ENCODE measurements at regions not wholly inside any gene's neighbourhood (a gene's known extent, or its start where the extent isn't known, plus 50 kb on each side); places are given as distances from the start of the nearest gene placed in this dataset.

DNA sequence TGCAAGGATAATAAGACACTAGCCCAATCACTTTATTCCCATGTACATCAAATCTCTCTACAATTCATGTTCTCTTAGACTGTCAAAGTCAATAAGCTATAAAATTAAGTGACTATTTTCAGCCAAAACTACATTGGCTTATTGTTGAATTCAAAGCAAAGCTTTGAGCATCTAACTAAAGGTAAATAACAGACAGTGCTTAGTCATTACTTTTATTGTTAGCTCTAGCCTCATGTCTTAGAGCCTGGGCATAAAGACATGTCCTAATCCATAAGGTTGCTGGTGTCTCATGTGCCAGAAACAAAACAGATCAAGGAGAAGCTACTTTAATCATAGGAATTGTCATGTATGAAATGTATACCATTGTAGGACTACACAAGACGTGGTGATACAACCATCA lies 103.1 kb upstream of the UNC5C start:
- Histone ChIP-seq H2AFZ (no peak overlapping the region), H3K4me2 (no peak overlapping the region), H3K9me2 (ENCODE audit: insufficient read depth) (no peaks in the 10 kb centered on the region), H3K27ac (ENCODE audit: low read depth) (no peak overlapping the region), H3K27me3 (ENCODE audit: insufficient read depth) (no peaks in the 10 kb centered on the region), H3K4me3 (no peak overlapping the region), H4K20me1 (replicated peaks; ENCODE audit: insufficient read depth) (no peaks in the 10 kb centered on the region), H3K79me2 (replicated peaks; ENCODE audit: insufficient read depth) (no peaks in the 10 kb centered on the region), H3K36me3 (ENCODE audit: insufficient read depth) (no peaks in the 10 kb centered on the region; the same call in 1 of the 2 replicates), H3F3A (replicated peaks; ENCODE audit: low read depth) (no peaks in the 10 kb centered on the region), H3K4me1 (ENCODE audit: insufficient read depth) (no peaks in the 10 kb centered on the region)
- Mint-ChIP-seq H3K36me3 (ENCODE audit: low read depth) (peaks cover 14% of the 10 kb centered on the region; the same call in 2 of the 3 replicates), H3K27me3 (ENCODE audit: insufficient read depth, low read depth, poor library complexity) (peaks cover 1% of the 10 kb centered on the region), H3K9me3 (peaks cover 12% of the 10 kb centered on the region), H3K27ac (no peak overlapping the region), H3K4me1 (no peaks in the 10 kb centered on the region), H3K4me3 (no peak overlapping the region)
- DNase-seq (ENCODE audit: low spot score) (no peak), ATAC-seq (no peak)
- TF ChIP-seq, protein P1, sequence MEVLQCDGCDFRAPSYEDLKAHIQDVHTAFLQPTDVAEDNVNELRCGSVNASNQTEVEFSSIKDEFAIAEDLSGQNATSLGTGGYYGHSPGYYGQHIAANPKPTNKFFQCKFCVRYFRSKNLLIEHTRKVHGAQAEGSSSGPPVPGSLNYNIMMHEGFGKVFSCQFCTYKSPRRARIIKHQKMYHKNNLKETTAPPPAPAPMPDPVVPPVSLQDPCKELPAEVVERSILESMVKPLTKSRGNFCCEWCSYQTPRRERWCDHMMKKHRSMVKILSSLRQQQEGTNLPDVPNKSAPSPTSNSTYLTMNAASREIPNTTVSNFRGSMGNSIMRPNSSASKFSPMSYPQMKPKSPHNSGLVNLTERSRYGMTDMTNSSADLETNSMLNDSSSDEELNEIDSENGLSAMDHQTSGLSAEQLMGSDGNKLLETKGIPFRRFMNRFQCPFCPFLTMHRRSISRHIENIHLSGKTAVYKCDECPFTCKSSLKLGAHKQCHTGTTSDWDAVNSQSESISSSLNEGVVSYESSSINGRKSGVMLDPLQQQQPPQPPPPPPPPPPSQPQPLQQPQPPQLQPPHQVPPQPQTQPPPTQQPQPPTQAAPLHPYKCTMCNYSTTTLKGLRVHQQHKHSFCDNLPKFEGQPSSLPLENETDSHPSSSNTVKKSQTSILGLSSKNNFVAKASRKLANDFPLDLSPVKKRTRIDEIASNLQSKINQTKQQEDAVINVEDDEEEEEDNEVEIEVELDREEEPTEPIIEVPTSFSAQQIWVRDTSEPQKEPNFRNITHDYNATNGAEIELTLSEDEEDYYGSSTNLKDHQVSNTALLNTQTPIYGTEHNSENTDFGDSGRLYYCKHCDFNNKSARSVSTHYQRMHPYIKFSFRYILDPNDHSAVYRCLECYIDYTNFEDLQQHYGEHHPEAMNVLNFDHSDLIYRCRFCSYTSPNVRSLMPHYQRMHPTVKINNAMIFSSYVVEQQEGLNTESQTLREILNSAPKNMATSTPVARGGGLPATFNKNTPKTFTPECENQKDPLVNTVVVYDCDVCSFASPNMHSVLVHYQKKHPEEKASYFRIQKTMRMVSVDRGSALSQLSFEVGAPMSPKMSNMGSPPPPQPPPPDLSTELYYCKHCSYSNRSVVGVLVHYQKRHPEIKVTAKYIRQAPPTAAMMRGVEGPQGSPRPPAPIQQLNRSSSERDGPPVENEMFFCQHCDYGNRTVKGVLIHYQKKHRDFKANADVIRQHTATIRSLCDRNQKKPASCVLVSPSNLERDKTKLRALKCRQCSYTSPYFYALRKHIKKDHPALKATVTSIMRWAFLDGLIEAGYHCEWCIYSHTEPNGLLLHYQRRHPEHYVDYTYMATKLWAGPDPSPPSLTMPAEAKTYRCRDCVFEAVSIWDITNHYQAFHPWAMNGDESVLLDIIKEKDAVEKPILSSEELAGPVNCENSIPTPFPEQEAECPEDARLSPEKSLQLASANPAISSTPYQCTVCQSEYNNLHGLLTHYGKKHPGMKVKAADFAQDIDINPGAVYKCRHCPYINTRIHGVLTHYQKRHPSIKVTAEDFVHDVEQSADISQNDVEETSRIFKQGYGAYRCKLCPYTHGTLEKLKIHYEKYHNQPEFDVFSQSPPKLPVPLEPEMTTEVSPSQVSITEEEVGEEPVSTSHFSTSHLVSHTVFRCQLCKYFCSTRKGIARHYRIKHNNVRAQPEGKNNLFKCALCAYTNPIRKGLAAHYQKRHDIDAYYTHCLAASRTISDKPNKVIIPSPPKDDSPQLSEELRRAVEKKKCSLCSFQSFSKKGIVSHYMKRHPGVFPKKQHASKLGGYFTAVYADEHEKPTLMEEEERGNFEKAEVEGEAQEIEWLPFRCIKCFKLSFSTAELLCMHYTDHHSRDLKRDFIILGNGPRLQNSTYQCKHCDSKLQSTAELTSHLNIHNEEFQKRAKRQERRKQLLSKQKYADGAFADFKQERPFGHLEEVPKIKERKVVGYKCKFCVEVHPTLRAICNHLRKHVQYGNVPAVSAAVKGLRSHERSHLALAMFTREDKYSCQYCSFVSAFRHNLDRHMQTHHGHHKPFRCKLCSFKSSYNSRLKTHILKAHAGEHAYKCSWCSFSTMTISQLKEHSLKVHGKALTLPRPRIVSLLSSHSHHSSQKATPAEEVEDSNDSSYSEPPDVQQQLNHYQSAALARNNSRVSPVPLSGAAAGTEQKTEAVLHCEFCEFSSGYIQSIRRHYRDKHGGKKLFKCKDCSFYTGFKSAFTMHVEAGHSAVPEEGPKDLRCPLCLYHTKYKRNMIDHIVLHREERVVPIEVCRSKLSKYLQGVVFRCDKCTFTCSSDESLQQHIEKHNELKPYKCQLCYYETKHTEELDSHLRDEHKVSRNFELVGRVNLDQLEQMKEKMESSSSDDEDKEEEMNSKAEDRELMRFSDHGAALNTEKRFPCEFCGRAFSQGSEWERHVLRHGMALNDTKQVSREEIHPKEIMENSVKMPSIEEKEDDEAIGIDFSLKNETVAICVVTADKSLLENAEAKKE (CRISPR knock-in tag; IDR thresholded peaks at IDR 0.05): no peak
- TF ChIP-seq POLR2AphosphoS5 (IDR thresholded peaks at IDR 0.05; ENCODE audit: low read depth) (no peak), JUNB (IDR thresholded peaks at IDR 0.05; ENCODE audit: unreplicated experiment) (no peak), NANOG (IDR thresholded peaks at IDR 0.05; ENCODE audit: borderline replicate concordance) (no peak), ZNF331 (CRISPR knock-in tag; IDR thresholded peaks at IDR 0.05; ENCODE audit: low read depth) (no peak), ZNF114 (CRISPR knock-in tag; IDR thresholded peaks at IDR 0.05) (no peak), EZH2 (IDR thresholded peaks at IDR 0.05; ENCODE audit: low read depth, unreplicated experiment) (no peak), CREB1 (CRISPR knock-in tag; IDR thresholded peaks at IDR 0.05; ENCODE audit: low read depth) (no peak), STAT1 (IDR thresholded peaks at IDR 0.05; ENCODE audit: unreplicated experiment) (no peak), EZH2phosphoT487 (IDR thresholded peaks at IDR 0.05; ENCODE audit: unreplicated experiment) (no peak)
- TF ChIP-seq, protein P2, sequence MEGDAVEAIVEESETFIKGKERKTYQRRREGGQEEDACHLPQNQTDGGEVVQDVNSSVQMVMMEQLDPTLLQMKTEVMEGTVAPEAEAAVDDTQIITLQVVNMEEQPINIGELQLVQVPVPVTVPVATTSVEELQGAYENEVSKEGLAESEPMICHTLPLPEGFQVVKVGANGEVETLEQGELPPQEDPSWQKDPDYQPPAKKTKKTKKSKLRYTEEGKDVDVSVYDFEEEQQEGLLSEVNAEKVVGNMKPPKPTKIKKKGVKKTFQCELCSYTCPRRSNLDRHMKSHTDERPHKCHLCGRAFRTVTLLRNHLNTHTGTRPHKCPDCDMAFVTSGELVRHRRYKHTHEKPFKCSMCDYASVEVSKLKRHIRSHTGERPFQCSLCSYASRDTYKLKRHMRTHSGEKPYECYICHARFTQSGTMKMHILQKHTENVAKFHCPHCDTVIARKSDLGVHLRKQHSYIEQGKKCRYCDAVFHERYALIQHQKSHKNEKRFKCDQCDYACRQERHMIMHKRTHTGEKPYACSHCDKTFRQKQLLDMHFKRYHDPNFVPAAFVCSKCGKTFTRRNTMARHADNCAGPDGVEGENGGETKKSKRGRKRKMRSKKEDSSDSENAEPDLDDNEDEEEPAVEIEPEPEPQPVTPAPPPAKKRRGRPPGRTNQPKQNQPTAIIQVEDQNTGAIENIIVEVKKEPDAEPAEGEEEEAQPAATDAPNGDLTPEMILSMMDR (conservative IDR thresholded peaks at IDR 0.05; ENCODE audit: low read depth in 2 of 2): no peak
- TF ChIP-seq, protein P3, sequence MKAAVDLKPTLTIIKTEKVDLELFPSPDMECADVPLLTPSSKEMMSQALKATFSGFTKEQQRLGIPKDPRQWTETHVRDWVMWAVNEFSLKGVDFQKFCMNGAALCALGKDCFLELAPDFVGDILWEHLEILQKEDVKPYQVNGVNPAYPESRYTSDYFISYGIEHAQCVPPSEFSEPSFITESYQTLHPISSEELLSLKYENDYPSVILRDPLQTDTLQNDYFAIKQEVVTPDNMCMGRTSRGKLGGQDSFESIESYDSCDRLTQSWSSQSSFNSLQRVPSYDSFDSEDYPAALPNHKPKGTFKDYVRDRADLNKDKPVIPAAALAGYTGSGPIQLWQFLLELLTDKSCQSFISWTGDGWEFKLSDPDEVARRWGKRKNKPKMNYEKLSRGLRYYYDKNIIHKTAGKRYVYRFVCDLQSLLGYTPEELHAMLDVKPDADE (IDR thresholded peaks at IDR 0.05): no peak
- TF ChIP-seq, protein P4, sequence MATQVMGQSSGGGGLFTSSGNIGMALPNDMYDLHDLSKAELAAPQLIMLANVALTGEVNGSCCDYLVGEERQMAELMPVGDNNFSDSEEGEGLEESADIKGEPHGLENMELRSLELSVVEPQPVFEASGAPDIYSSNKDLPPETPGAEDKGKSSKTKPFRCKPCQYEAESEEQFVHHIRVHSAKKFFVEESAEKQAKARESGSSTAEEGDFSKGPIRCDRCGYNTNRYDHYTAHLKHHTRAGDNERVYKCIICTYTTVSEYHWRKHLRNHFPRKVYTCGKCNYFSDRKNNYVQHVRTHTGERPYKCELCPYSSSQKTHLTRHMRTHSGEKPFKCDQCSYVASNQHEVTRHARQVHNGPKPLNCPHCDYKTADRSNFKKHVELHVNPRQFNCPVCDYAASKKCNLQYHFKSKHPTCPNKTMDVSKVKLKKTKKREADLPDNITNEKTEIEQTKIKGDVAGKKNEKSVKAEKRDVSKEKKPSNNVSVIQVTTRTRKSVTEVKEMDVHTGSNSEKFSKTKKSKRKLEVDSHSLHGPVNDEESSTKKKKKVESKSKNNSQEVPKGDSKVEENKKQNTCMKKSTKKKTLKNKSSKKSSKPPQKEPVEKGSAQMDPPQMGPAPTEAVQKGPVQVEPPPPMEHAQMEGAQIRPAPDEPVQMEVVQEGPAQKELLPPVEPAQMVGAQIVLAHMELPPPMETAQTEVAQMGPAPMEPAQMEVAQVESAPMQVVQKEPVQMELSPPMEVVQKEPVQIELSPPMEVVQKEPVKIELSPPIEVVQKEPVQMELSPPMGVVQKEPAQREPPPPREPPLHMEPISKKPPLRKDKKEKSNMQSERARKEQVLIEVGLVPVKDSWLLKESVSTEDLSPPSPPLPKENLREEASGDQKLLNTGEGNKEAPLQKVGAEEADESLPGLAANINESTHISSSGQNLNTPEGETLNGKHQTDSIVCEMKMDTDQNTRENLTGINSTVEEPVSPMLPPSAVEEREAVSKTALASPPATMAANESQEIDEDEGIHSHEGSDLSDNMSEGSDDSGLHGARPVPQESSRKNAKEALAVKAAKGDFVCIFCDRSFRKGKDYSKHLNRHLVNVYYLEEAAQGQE (IDR thresholded peaks at IDR 0.05; ENCODE audit: unreplicated experiment): no peak
